Kidney (tissue), 13 donors: ENCODE measurements at regions not wholly inside any gene's neighbourhood (a gene's known extent, or its start where the extent isn't known, plus 50 kb on each side); places are given as distances from the start of the nearest gene placed in this dataset.
A peak's percentile ranks its signal among the peaks of the same experiment; 100 is the strongest.

ENCODE experiments used
- DNase-seq, 5 donors: peaks; one replicate each; pipeline ENCODE4 v3.0.0-alpha.2; 2013 to 2020
- FAIRE-seq: peaks from 2 replicates; lab custom pipeline; 2012; peaks lifted over from hg19 to GRCh38; lab: Jason Lieb, UNC
- H3K27ac ChIP-seq, 2 donors: one replicate each; pipeline ENCODE4 v1.7.0; 2013; ENCODE audit warnings: low read depth in 2 of 2, low read length in 2 of 2, inconsistent platforms in 1 of 2
- H3K27me3 ChIP-seq: one replicate; pipeline ENCODE4 v1.7.1; 2013; ENCODE audit warnings: low read length, inconsistent platforms; ENCODE audit not compliant: control insufficient read depth, insufficient read depth
- H3K36me3 ChIP-seq, 3 donors: one replicate each; pipeline versions ENCODE4 v1.7.0 to v1.7.1; 2013; ENCODE audit warnings: low read length in 3 of 3, control low read depth in 1 of 3, inconsistent platforms in 1 of 3; ENCODE audit not compliant: insufficient read depth in 3 of 3, control insufficient read depth in 2 of 3
- H3K4me1 ChIP-seq, 3 donors: one replicate each; pipeline versions ENCODE4 v1.7.0 to v1.7.1; 2013; ENCODE audit warnings: low read length in 3 of 3, inconsistent platforms in 1 of 3, low read depth in 1 of 3; ENCODE audit not compliant: control insufficient read depth in 2 of 3, insufficient read depth in 2 of 3
- H3K4me3 ChIP-seq, 3 donors: one replicate each; pipeline versions ENCODE4 v1.7.0 to v1.8.1; 2013; ENCODE audit warnings: low read length in 3 of 3, control low read depth in 1 of 3, inconsistent platforms in 1 of 3
- H3K9ac ChIP-seq, 3 donors: one replicate each; pipeline versions ENCODE4 v1.7.0 to v1.7.1; 2013; ENCODE audit warnings: low read length in 3 of 3, control low read depth in 1 of 3, inconsistent platforms in 1 of 3
- H3K9me3 ChIP-seq, 3 donors: one replicate each; pipeline versions ENCODE4 v1.7.0 to v1.7.1; 2013; ENCODE audit warnings: low read length in 3 of 3, control low read depth in 1 of 3, inconsistent platforms in 1 of 3; ENCODE audit not compliant: control insufficient read depth in 2 of 3, insufficient read depth in 1 of 3
- intact Hi-C: fragments of 100-400 bp; cut with DNase I; formaldehyde crosslinking; loops from one replicate; pipeline ENCODE4 v1.11.1; 2022
- TF ChIP-seq, protein P1 (sequence below): IDR thresholded peaks from 3 replicates; pipeline ENCODE4 v1.5.1; 2012; ENCODE audit warnings: mild to moderate bottlenecking, moderate library complexity, borderline replicate concordance; ENCODE audit not compliant: insufficient read depth; ENCODE audit errors: extremely low read depth
- donor health status: control.
- donor health status: control.
- donor health status: control.
- donor health status: control.
- donor health status: control.
- donor health status: DM: yes; HTN: yes; CAD: no.
- donor health status: Normal renal cell carcinoma (clear cell type).

DNA sequence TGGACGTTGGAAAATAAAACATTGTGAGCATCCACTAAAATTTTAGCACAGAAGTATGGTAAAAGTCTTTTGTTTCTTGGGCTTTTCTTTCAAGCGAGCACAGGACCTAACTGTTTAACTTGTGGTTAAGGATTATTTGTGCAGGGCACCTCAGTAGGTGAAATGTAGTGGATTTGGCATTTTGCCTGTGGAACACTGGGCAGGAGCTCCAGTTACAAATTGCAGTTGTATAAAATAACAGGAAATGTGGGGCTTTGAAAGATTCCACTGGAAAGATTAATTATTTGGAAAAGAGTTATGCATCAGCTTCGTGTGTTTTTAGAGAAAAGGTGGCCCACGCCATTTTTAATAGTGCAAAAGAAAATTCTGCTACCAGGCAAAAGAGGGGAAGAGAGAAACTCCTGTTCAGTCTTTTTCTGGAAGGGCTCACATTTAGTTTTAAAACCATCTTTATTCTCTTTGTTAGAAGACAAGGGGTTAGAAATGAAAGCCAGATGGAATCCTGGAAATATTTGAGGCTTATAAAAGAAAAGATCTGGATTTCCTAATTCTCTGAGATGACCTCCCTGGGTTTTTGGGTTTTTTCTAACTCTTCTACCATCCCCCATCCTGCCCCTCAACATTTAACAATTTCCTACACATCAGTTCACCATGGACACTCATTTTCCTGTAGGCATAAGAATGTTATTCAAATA, 144.3 kb upstream of the SERTAD2 start:
- Histone ChIP-seq H3K4me3 (no peak overlapping the region), H3K9ac (no peak overlapping the region), H3K27ac (no peak overlapping the region), H3K9me3 (no peaks in the 10 kb centered on the region), H3K27me3 (no peaks in the 10 kb centered on the region), H3K36me3 (no peaks in the 10 kb centered on the region), H3K4me1 (peaks cover 0 to 9% (median 5%) of the 10 kb centered on the region in 3 donors)
- TF ChIP-seq, protein P1, sequence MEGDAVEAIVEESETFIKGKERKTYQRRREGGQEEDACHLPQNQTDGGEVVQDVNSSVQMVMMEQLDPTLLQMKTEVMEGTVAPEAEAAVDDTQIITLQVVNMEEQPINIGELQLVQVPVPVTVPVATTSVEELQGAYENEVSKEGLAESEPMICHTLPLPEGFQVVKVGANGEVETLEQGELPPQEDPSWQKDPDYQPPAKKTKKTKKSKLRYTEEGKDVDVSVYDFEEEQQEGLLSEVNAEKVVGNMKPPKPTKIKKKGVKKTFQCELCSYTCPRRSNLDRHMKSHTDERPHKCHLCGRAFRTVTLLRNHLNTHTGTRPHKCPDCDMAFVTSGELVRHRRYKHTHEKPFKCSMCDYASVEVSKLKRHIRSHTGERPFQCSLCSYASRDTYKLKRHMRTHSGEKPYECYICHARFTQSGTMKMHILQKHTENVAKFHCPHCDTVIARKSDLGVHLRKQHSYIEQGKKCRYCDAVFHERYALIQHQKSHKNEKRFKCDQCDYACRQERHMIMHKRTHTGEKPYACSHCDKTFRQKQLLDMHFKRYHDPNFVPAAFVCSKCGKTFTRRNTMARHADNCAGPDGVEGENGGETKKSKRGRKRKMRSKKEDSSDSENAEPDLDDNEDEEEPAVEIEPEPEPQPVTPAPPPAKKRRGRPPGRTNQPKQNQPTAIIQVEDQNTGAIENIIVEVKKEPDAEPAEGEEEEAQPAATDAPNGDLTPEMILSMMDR = no peak
- intact Hi-C loops = no loop called here
- no peak for FAIRE-seq
- DNase-seq = peak in 2 of 5 donors; percentile 55 to 60

DNA sequence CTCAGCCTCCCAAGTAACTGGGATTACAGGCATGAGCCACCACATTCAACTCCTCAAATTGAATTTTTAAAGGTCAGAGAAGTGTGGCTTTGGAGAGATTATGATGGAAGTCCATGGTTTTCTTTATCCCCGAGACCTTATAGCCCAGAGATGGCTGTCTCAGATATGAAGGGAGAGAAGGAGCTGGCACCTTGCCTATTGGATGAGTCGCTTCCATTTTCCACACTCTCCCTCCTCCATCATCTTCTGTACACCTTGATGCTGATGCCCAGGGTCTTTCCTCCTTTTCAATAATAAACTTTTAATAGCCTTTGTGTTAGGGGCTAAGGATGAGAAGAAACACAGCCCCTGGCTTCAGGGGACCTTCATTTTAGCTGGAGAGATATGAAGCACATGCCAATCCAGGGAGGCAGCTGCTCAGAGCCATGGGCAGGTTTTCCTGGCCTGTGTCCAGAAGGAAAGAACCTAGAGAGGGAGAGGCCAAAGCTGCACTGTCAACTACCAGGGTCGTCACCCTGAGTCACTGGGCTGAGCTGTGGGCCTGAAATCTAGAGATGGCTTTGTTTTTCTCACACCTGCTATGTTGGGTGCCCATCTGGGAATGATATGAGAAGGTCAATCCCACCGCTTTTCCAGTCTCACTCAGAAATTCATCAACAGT, 146.0 kb upstream of the SERTAD2 start:
- Histone ChIP-seq H3K27me3 (no peaks in the 10 kb centered on the region), H3K27ac (no peak overlapping the region), H3K9ac (no peak overlapping the region), H3K4me3 (no peak overlapping the region), H3K4me1 (peaks cover 0 to 9% (median 5%) of the 10 kb centered on the region in 3 donors), H3K9me3 (no peaks in the 10 kb centered on the region), H3K36me3 (no peaks in the 10 kb centered on the region)
- intact Hi-C loops = no loop called here
- no peak for FAIRE-seq
- TF ChIP-seq, protein P1 = no peak
- no peak for DNase-seq

DNA sequence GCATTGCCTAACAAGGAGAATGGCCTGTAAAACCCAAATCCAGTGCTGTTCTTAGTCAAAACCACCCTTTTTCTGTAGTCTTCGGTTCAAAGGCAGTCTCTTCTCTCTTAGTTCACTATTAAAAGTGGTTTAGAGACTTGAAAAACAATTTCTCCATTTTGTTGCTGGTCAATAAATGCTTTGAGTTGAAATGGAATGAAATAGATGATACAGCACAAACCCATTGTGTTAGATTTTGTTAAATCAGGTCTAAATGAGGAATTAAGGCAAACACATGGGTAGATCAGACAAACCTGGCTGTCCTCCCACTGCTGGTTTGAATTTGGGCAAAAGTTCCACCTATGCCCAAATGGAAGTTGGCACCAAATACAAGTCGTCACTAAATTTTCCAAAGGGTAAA, 150.1 kb upstream of the SERTAD2 start:
- H3K9ac ChIP-seq = no peak overlapping the region
- no peak overlapping the region for H3K27ac ChIP-seq
- H3K36me3 ChIP-seq = no peaks in the 10 kb centered on the region
- H3K27me3 ChIP-seq = no peaks in the 10 kb centered on the region
- FAIRE-seq = no peak
- no peaks in the 10 kb centered on the region for H3K4me1 ChIP-seq
- no peak for DNase-seq
- intact Hi-C loops = no loop called here
- TF ChIP-seq, protein P1 = no peak
- H3K4me3 ChIP-seq = no peak overlapping the region
- peaks cover 0 to 3% (median 0%) of the 10 kb centered on the region in 3 donors for H3K9me3 ChIP-seq
